ENCODE measurements at regions not wholly inside any gene's neighbourhood (a gene's known extent, or its start where the extent isn't known, plus 50 kb on each side); places are given as distances from the start of the nearest gene placed in this dataset.

GRCh38 chr13:47252627-47253026, 355.8 kb upstream of the HTR2A start:
- Histone ChIP-seq H4K20me1 (ENCODE audit: insufficient read depth) (no peaks in the 10 kb centered on the region), H3K79me2 (ENCODE audit: low read depth) (no peaks in the 10 kb centered on the region), H3K36me3 (ENCODE audit: low read depth) (no peaks in the 10 kb centered on the region), H3K27me3 (ENCODE audit: insufficient read depth, low read depth) (no peaks in the 10 kb centered on the region), H3K9me3 (ENCODE audit: insufficient read depth, low read depth) (no peaks in the 10 kb centered on the region), H2AFZ (no peak overlapping the region), H3K4me1 (replicated peaks; ENCODE audit: insufficient read depth) (no peaks in the 10 kb centered on the region), H3K9me2 (ENCODE audit: insufficient read depth) (no peaks in the 10 kb centered on the region; the same call in 1 of the 2 replicates), H3K4me3 (no peak overlapping the region), H3K27ac (no peak overlapping the region), H3F3A (ENCODE audit: insufficient read depth, low read depth) (no peaks in the 10 kb centered on the region), H3K4me2 (no peak overlapping the region)
- ChIA-PET POLR2A (ENCODE audit: unreplicated experiment) (no interaction called here), CTCF (no interaction called here)
- intact Hi-C loops (cut with micrococcal nuclease; ENCODE audit: unreplicated experiment), result no loop called here
- DNase-seq, result no peak
- TF ChIP-seq EZH2 (IDR thresholded peaks at IDR 0.05; ENCODE audit: low read depth) (no peak), CTCF (conservative IDR thresholded peaks at IDR 0.05) (no peak)
- no TSS peak for BruUV-seq (replicated peaks)

DNA sequence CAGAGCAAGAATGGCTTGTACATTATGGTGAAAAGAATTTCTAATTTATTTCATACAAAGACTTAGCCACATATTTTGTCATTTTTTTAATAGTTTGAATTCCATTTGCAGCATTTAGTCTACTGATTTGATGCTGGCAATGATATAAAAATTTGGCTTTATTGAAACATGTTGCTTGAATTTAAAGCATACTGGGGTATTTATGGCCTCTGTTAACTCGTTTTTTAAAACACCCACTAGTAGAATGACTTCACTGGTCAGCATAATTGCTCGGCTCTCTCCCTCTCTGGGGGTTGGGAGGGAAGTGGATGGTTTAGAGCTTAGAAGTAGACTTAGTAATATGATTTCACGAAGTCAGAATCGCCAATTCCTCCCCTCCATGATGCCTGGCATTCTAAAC, 354.9 kb upstream of the HTR2A start:
- no peaks in the 10 kb centered on the region for H3K79me2 ChIP-seq (ENCODE audit: low read depth)
- H3K9me3 ChIP-seq (ENCODE audit: insufficient read depth, low read depth), result no peaks in the 10 kb centered on the region
- no peak overlapping the region for H3K27ac ChIP-seq
- DNase-seq, result no peak
- no peaks in the 10 kb centered on the region for H3K4me1 ChIP-seq (replicated peaks; ENCODE audit: insufficient read depth)
- H3K4me2 ChIP-seq, result no peak overlapping the region
- no peaks in the 10 kb centered on the region; the same call in 1 of the 2 replicates for H3K9me2 ChIP-seq (ENCODE audit: insufficient read depth)
- no peaks in the 10 kb centered on the region for H4K20me1 ChIP-seq (ENCODE audit: insufficient read depth)
- no peaks in the 10 kb centered on the region for H3K27me3 ChIP-seq (ENCODE audit: insufficient read depth, low read depth)
- ChIA-PET POLR2A (ENCODE audit: unreplicated experiment) (no interaction called here), CTCF (no interaction called here)
- H2AFZ ChIP-seq, result no peak overlapping the region
- no peaks in the 10 kb centered on the region for H3K36me3 ChIP-seq (ENCODE audit: low read depth)
- H3K4me3 ChIP-seq, result no peak overlapping the region
- H3F3A ChIP-seq (ENCODE audit: insufficient read depth, low read depth), result no peaks in the 10 kb centered on the region
- BruUV-seq (replicated peaks), result no TSS peak
- TF ChIP-seq EZH2 (IDR thresholded peaks at IDR 0.05; ENCODE audit: low read depth) (no peak), CTCF (conservative IDR thresholded peaks at IDR 0.05) (no peak)
- intact Hi-C loops (cut with micrococcal nuclease; ENCODE audit: unreplicated experiment), result no loop called here

DNA sequence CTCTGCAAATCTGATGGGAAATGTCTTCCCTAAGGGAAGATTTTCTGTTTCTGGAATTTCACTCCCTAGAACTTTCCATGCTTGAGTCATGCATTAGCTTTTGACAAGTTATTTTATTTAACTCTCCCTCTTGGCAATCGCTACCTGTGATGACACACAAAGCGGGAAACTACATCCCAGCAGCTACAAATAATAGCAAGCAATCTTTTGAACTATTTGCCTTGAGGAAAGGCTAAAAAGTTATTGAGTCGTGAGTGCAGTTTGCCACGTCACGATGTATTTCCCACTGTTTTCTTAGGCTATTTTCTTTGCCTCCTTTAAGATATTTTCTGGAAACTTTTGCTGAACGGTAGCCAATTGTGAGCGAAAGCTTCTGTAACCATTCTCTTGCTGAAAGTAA, 353.3 kb upstream of the HTR2A start:
- BruUV-seq (replicated peaks), result no TSS peak
- H3K79me2 ChIP-seq (ENCODE audit: low read depth), result no peaks in the 10 kb centered on the region
- CTCF ChIA-PET, result no interaction called here
- H3K9me2 ChIP-seq (ENCODE audit: insufficient read depth), result no peaks in the 10 kb centered on the region; the same call in 1 of the 2 replicates
- H3K9me3 ChIP-seq (ENCODE audit: insufficient read depth, low read depth), result no peaks in the 10 kb centered on the region
- H3K27me3 ChIP-seq (ENCODE audit: insufficient read depth, low read depth), result no peaks in the 10 kb centered on the region
- no peaks in the 10 kb centered on the region for H3K36me3 ChIP-seq (ENCODE audit: low read depth)
- no peak overlapping the region for H3K27ac ChIP-seq
- DNase-seq, result no peak
- H3F3A ChIP-seq (ENCODE audit: insufficient read depth, low read depth), result no peaks in the 10 kb centered on the region
- H2AFZ ChIP-seq, result no peak overlapping the region
- no peaks in the 10 kb centered on the region for H4K20me1 ChIP-seq (ENCODE audit: insufficient read depth)
- H3K4me2 ChIP-seq, result no peak overlapping the region
- TF ChIP-seq EZH2 (IDR thresholded peaks at IDR 0.05; ENCODE audit: low read depth), result no peak
- TF ChIP-seq CTCF (conservative IDR thresholded peaks at IDR 0.05), result no peak
- intact Hi-C loops (cut with micrococcal nuclease; ENCODE audit: unreplicated experiment), result no loop called here
- no peak overlapping the region for H3K4me3 ChIP-seq
- POLR2A ChIA-PET (ENCODE audit: unreplicated experiment), result no interaction called here
- no peaks in the 10 kb centered on the region for H3K4me1 ChIP-seq (replicated peaks; ENCODE audit: insufficient read depth)

Measured in PC-9 (cell line).